ENCODE measurements at regions not wholly inside any gene's neighbourhood (a gene's known extent, or its start where the extent isn't known, plus 50 kb on each side); places are given as distances from the start of the nearest gene placed in this dataset.

DNA sequence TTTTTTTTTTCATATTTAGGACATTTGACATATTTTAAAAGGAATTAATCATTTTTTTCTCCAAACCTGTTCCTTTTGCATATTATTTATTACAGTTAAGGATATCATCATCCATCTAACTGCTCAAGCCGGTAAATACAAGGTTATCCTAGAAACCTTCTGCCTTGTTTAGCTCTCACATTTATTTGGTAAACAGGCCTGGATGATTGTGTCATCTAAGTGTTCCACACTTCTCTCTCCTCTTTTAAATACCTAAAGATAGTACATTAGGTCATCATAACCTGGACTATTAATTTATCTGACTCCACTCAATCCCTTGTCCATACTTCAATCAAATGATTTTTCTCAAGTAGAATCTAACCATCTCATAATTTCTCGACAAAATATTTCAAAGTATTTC lies 511.7 kb upstream of the KLHL1 start:
- H3K27ac ChIP-seq (ENCODE audit: extremely low read depth, low read depth, low read length) = no peak overlapping the region
- POLR2A ChIA-PET = no interaction called here
- CTCF ChIA-PET = no interaction called here

DNA sequence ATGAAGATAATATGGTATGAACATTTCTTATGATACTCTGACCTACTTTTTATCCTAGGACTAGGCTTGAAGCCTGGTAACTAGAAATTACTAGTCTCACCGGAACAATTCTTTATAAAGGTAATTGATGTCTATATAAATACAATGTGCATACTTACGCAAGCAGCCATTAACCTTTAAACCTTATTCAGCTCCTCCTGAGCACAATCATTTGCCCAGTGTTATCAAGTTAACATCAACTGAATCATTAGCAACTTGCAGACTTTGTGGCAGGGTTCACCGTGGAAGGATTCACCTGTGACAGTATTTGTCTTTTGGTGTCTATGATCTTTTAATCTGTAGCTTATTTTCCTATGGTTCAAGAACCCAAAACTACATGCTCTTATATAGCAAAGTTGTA lies 508.6 kb upstream of the KLHL1 start:
- Histone ChIP-seq H3K36me3 (ENCODE audit: control insufficient read depth in 2 of 2, insufficient read depth in 1 of 2, low read length in 2 of 2) (no peaks in the 10 kb centered on the region), H3K4me1 (ENCODE audit: control insufficient read depth, insufficient read depth, low read length) (no peaks in the 10 kb centered on the region), H3K27ac (ENCODE audit: extremely low read depth, low read depth, low read length) (no peak overlapping the region), H3K9me3 (ENCODE audit: control insufficient read depth, insufficient read depth, low read depth, low read length) (no peaks in the 10 kb centered on the region), H3K4me3 (ENCODE audit: low read depth, low read length) (no peak overlapping the region)
- TF ChIP-seq ZEB2 (tag by site-specific recombination; IDR thresholded peaks at IDR 0.05) (no peak), IKZF3 (tag by site-specific recombination; IDR thresholded peaks at IDR 0.05) (no peak), ZNF169 (tag by site-specific recombination; IDR thresholded peaks at IDR 0.05) (no peak), GLI2 (tag by site-specific recombination; IDR thresholded peaks at IDR 0.05; ENCODE audit: borderline replicate concordance, low read depth) (no peak), ZNF558 (tag by site-specific recombination; IDR thresholded peaks at IDR 0.05) (no peak), RBAK (tag by site-specific recombination; IDR thresholded peaks at IDR 0.05) (no peak), ZFHX2 (tag by site-specific recombination; conservative IDR thresholded peaks at IDR 0.05) (no peak), ZSCAN23 (tag by site-specific recombination; IDR thresholded peaks at IDR 0.05) (no peak)
- TF ChIP-seq, protein P1, sequence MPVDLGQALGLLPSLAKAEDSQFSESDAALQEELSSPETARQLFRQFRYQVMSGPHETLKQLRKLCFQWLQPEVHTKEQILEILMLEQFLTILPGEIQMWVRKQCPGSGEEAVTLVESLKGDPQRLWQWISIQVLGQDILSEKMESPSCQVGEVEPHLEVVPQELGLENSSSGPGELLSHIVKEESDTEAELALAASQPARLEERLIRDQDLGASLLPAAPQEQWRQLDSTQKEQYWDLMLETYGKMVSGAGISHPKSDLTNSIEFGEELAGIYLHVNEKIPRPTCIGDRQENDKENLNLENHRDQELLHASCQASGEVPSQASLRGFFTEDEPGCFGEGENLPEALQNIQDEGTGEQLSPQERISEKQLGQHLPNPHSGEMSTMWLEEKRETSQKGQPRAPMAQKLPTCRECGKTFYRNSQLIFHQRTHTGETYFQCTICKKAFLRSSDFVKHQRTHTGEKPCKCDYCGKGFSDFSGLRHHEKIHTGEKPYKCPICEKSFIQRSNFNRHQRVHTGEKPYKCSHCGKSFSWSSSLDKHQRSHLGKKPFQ (tag by site-specific recombination; IDR thresholded peaks at IDR 0.05) = no peak
- TF ChIP-seq, protein P2, sequence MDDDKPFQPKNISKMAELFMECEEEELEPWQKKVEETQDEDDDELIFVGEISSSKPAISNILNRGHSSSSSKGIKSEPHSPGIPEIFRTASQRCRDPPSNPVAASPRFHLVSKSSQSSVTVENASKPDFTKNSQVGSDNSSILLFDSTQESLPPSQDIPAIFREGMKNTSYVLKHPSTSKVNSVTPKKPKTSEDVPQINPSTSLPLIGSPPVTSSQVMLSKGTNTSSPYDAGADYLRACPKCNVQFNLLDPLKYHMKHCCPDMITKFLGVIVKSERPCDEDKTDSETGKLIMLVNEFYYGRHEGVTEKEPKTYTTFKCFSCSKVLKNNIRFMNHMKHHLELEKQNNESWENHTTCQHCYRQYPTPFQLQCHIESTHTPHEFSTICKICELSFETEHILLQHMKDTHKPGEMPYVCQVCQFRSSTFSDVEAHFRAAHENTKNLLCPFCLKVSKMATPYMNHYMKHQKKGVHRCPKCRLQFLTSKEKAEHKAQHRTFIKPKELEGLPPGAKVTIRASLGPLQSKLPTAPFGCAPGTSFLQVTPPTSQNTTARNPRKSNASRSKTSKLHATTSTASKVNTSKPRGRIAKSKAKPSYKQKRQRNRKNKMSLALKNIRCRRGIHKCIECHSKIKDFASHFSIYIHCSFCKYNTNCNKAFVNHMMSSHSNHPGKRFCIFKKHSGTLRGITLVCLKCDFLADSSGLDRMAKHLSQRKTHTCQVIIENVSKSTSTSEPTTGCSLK (tag by site-specific recombination; IDR thresholded peaks at IDR 0.05) = no peak
- TF ChIP-seq, protein P3, sequence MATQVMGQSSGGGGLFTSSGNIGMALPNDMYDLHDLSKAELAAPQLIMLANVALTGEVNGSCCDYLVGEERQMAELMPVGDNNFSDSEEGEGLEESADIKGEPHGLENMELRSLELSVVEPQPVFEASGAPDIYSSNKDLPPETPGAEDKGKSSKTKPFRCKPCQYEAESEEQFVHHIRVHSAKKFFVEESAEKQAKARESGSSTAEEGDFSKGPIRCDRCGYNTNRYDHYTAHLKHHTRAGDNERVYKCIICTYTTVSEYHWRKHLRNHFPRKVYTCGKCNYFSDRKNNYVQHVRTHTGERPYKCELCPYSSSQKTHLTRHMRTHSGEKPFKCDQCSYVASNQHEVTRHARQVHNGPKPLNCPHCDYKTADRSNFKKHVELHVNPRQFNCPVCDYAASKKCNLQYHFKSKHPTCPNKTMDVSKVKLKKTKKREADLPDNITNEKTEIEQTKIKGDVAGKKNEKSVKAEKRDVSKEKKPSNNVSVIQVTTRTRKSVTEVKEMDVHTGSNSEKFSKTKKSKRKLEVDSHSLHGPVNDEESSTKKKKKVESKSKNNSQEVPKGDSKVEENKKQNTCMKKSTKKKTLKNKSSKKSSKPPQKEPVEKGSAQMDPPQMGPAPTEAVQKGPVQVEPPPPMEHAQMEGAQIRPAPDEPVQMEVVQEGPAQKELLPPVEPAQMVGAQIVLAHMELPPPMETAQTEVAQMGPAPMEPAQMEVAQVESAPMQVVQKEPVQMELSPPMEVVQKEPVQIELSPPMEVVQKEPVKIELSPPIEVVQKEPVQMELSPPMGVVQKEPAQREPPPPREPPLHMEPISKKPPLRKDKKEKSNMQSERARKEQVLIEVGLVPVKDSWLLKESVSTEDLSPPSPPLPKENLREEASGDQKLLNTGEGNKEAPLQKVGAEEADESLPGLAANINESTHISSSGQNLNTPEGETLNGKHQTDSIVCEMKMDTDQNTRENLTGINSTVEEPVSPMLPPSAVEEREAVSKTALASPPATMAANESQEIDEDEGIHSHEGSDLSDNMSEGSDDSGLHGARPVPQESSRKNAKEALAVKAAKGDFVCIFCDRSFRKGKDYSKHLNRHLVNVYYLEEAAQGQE (tag by site-specific recombination; IDR thresholded peaks at IDR 0.05) = no peak
- POLR2A ChIA-PET = no interaction called here
- CTCF ChIA-PET = no interaction called here

More for the DNA sequence above, 511.7 kb upstream of the KLHL1 start:
- Histone ChIP-seq H3K9me3 (ENCODE audit: control insufficient read depth, insufficient read depth, low read depth, low read length) (no peaks in the 10 kb centered on the region), H3K4me3 (ENCODE audit: low read depth, low read length) (no peak overlapping the region), H3K36me3 (ENCODE audit: control insufficient read depth in 2 of 2, insufficient read depth in 1 of 2, low read length in 2 of 2) (no peaks in the 10 kb centered on the region), H3K4me1 (ENCODE audit: control insufficient read depth, insufficient read depth, low read length) (no peaks in the 10 kb centered on the region)
- no peak for TF ChIP-seq CTCF (tag by site-specific recombination; IDR thresholded peaks at IDR 0.05)
- no peak for TF ChIP-seq ZNF555 (tag by site-specific recombination; conservative IDR thresholded peaks at IDR 0.05)
- TF ChIP-seq ZFP3 (tag by site-specific recombination; IDR thresholded peaks at IDR 0.05; ENCODE audit: low read depth) = no peak
- no peak for TF ChIP-seq ZNF292 (tag by site-specific recombination; IDR thresholded peaks at IDR 0.05; ENCODE audit: borderline replicate concordance, low read depth)
- TF ChIP-seq FEZF1 (tag by site-specific recombination; IDR thresholded peaks at IDR 0.05) = no peak

Measured in HEK293 (cell line).